B cell (primary cell): ENCODE measurements at regions not wholly inside any gene's neighbourhood (a gene's known extent, or its start where the extent isn't known, plus 50 kb on each side); places are given as distances from the start of the nearest gene placed in this dataset.

Source experiments
- ATAC-seq: fragments of 200-7000 bp; cut with Tn5 transposase; one replicate; pipeline ENCODE4 v1.10.0; 2021; ENCODE audit warnings: low read depth, mild to moderate bottlenecking, moderate number of reproducible peaks, moderate library complexity
- CTCF ChIA-PET: fragments of 350-600 bp; sonication (Branson Sonifier 250); formaldehyde crosslinking; loops from one replicate; lab custom pipeline; 2021; ENCODE audit warnings: antibody characterized with exemption, inconsistent platforms; lab: Charles Lee
- POLR2A ChIA-PET: fragments of 350-600 bp; sonication (Branson Sonifier 250); formaldehyde crosslinking; loops from one replicate; lab custom pipeline; 2021; ENCODE audit warnings: antibody characterized with exemption; lab: Charles Lee
- DNase-seq: peaks from one replicate; pipeline ENCODE4 v3.0.0; 2013
- H2AFZ ChIP-seq: 2 replicates; pipeline ENCODE4 v1.6.1; 2012; ENCODE audit warnings: mild to moderate bottlenecking, low read depth, low read length; ENCODE audit not compliant: insufficient read depth, poor library complexity, severe bottlenecking
- H3K27ac ChIP-seq, 2 donors: 1 replicate in 1 of 2; 2 replicates in 1 of 2; pipeline ENCODE4 v1.5.1; 2012 to 2013; ENCODE audit warnings: low read length in 2 of 2, mild to moderate bottlenecking in 2 of 2, moderate library complexity in 1 of 2
- H3K27me3 ChIP-seq, 4 experiments: fragments of 200-600 bp in 1 of 4; sonication (generic) in 1 of 4; replicated peaks in 1 of 4; 1 replicate in 2 of 4; 2 replicates in 2 of 4; pipeline versions ENCODE4 v1.6.1 to v1.7.0; 2013 to 2016; ENCODE audit warnings: low read length in 3 of 4, mild to moderate bottlenecking in 2 of 4, mixed read lengths in 1 of 4, moderate library complexity in 1 of 4; ENCODE audit not compliant: insufficient read depth in 4 of 4, control insufficient read depth in 3 of 4; ENCODE audit errors: control extremely low read depth in 1 of 4
- H3K36me3 ChIP-seq, 2 experiments: replicated peaks in 1 of 2; 1 replicate in 1 of 2; 2 replicates in 1 of 2; pipeline versions ENCODE4 v1.6.1 to v1.7.1; 2013; ENCODE audit warnings: low read length in 1 of 2; ENCODE audit not compliant: insufficient read depth in 2 of 2, control insufficient read depth in 1 of 2; ENCODE audit errors: control extremely low read depth in 1 of 2, extremely low read depth in 1 of 2
- H3K4me1 ChIP-seq, 2 donors: fragments of 200-600 bp in 1 of 2; sonication (generic) in 1 of 2; 1 replicate in 1 of 2; 2 replicates in 1 of 2; pipeline versions ENCODE4 v1.5.1 to v1.6.1; 2013 to 2017; ENCODE audit warnings: low read length in 2 of 2; ENCODE audit not compliant: control insufficient read depth in 2 of 2, insufficient read depth in 2 of 2
- H3K4me2 ChIP-seq: replicated peaks from 2 replicates; pipeline ENCODE3; 2012; ENCODE audit warnings: mild to moderate bottlenecking, low read depth, low read length; ENCODE audit not compliant: poor library complexity, severe bottlenecking
- H3K4me3 ChIP-seq, 5 experiments: fragments of 200-600 bp in 1 of 5; sonication (generic) in 1 of 5; 1 replicate in 3 of 5; 2 replicates in 2 of 5; pipeline versions ENCODE4 v1.5.1 to v1.7.0; 2011 to 2016; ENCODE audit warnings: low read length in 4 of 5, mild to moderate bottlenecking in 4 of 5, low read depth in 2 of 5, control low read depth in 1 of 5, moderate library complexity in 1 of 5; ENCODE audit not compliant: insufficient read depth in 1 of 5; ENCODE audit errors: control extremely low read depth in 1 of 5, extremely low read depth in 1 of 5
- H3K79me2 ChIP-seq: fragments of 200-600 bp; sonication (generic); one replicate; pipeline ENCODE4 v1.6.0; 2016; ENCODE audit warnings: low read length; ENCODE audit not compliant: control insufficient read depth, insufficient read depth
- H3K9ac ChIP-seq: fragments of 200-600 bp; sonication (generic); 2 replicates; pipeline ENCODE4 v1.6.1; 2017; ENCODE audit warnings: mild to moderate bottlenecking, low read length, moderate library complexity
- H3K9me3 ChIP-seq, 3 donors: one replicate each; pipeline versions ENCODE4 v1.6.1 to v1.7.1; 2013; ENCODE audit warnings: low read length in 2 of 3; ENCODE audit not compliant: control insufficient read depth in 2 of 3, insufficient read depth in 1 of 3; ENCODE audit errors: control extremely low read depth in 1 of 3
- H4K20me1 ChIP-seq: 2 replicates; pipeline ENCODE4 v1.6.0; 2012; ENCODE audit warnings: mild to moderate bottlenecking, low read length; ENCODE audit not compliant: insufficient read depth, control insufficient read depth, poor library complexity, severe bottlenecking
- H3K27ac Mint-ChIP-seq: one replicate; pipeline ENCODE4 v1.8.0; 2021; ENCODE audit warnings: mixed read lengths
- H3K27me3 Mint-ChIP-seq: one replicate; pipeline ENCODE4 v1.8.0; 2021; ENCODE audit warnings: mixed read lengths
- H3K4me1 Mint-ChIP-seq: one replicate; pipeline ENCODE4 v1.8.0; 2021; ENCODE audit warnings: mixed read lengths
- H3K4me3 Mint-ChIP-seq: one replicate; pipeline ENCODE4 v1.8.0; 2021; ENCODE audit warnings: mixed read lengths
- H3K9me3 Mint-ChIP-seq: one replicate; pipeline ENCODE4 v1.8.0; 2022; ENCODE audit warnings: mixed read lengths; ENCODE audit not compliant: insufficient read depth
- CTCF ChIP-seq: fragments of 200-600 bp; IDR thresholded peaks from one replicate; pipeline ENCODE4 v1.8.0; 2022; ENCODE audit warnings: antibody characterized with exemption, mild to moderate bottlenecking
- EZH2 ChIP-seq: IDR thresholded peaks from 2 replicates; pipeline ENCODE4 v1.6.1; 2012; ENCODE audit warnings: borderline replicate concordance, low read depth, mild to moderate bottlenecking, moderate library complexity, low read length; ENCODE audit not compliant: insufficient read depth, poor library complexity, severe bottlenecking
- WGBS: methylation state at CpG from one replicate; pipeline ENCODE4 v1.1.5; 2013; ENCODE audit warnings: missing lambda C conversion rate; ENCODE audit not compliant: insufficient coverage; 5-methylcytosine and 5-hydroxymethylcytosine counted together
- intact Hi-C: fragments of 100-400 bp; cut with micrococcal nuclease; formaldehyde crosslinking; loops from one replicate; pipeline ENCODE4 v1.10.0; 2022

GRCh38 chr10:10765017-10765416 is 252.7 kb upstream of the CELF2 start:
- Histone ChIP-seq H3K36me3 (no peaks in the 10 kb centered on the region), H3K9me3 (peaks cover 0 to 2% (median 0%) of the 10 kb centered on the region in 3 donors), H4K20me1 (no peaks in the 10 kb centered on the region), H3K79me2 (no peaks in the 10 kb centered on the region), H3K9ac (no peak overlapping the region), H3K4me3 (no peak overlapping the region), H2AFZ (no peak overlapping the region), H3K4me2 (no peak overlapping the region), H3K27me3 (no peaks in the 10 kb centered on the region), H3K4me1 (no peaks in the 10 kb centered on the region), H3K27ac (no peak overlapping the region)
- intact Hi-C loops = no loop called here
- TF ChIP-seq EZH2 (no peak), CTCF (no peak)
- Mint-ChIP-seq H3K4me3 (no peak overlapping the region), H3K27ac (no peak overlapping the region), H3K27me3 (peaks cover 3% of the 10 kb centered on the region), H3K9me3 (no peaks in the 10 kb centered on the region), H3K4me1 (no peaks in the 10 kb centered on the region)
- WGBS = 83% methylated on average over 5 of the region's 7 CpGs
- no peak for DNase-seq
- POLR2A ChIA-PET = no interaction called here
- CTCF ChIA-PET = no interaction called here
- ATAC-seq = no peak

GRCh38 chr10:10772411-10772810 is 245.3 kb upstream of the CELF2 start:
- H3K27ac Mint-ChIP-seq = no peak overlapping the region
- Histone ChIP-seq H3K4me1 (no peaks in the 10 kb centered on the region), H3K79me2 (no peaks in the 10 kb centered on the region), H3K9ac (no peak overlapping the region), H3K27me3 (no peaks in the 10 kb centered on the region), H3K9me3 (no peaks in the 10 kb centered on the region), H4K20me1 (no peaks in the 10 kb centered on the region), H2AFZ (no peak overlapping the region), H3K27ac (no peak overlapping the region), H3K4me3 (no peak overlapping the region), H3K4me2 (no peak overlapping the region), H3K36me3 (no peaks in the 10 kb centered on the region)
- DNase-seq (no peak), ATAC-seq (no peak)
- POLR2A ChIA-PET = no interaction called here
- no peaks in the 10 kb centered on the region for H3K9me3 Mint-ChIP-seq
- TF ChIP-seq EZH2 (no peak), CTCF (no peak)
- CTCF ChIA-PET = no interaction called here
- 83% methylated on average over 2 of the region's 3 CpGs for WGBS
- H3K4me1 Mint-ChIP-seq = no peaks in the 10 kb centered on the region
- peaks cover 10% of the 10 kb centered on the region for H3K27me3 Mint-ChIP-seq
- intact Hi-C loops = no loop called here
- no peak overlapping the region for H3K4me3 Mint-ChIP-seq
